ENCODE measurements at regions not wholly inside any gene's neighbourhood (a gene's known extent, or its start where the extent isn't known, plus 50 kb on each side); places are given as distances from the start of the nearest gene placed in this dataset.

DNA sequence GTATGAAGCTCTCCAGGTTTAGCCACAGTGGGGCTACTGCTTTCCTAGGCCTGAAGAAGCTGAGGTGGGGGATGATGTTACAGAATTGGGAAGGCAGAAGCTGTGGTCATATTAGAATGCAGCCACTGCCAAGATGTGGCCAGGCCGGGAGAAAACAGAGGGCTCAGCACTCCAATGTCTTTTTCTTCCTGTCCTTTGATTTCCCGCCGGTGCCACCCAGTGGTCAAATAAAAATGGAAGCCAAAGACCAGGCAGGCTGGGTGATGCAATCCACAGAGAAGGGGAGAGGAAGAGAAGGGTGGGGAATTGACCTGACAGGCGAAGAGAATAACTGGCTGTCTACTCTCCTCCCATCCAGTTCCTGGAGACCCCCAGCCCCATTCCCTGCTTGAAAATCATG, 94.9 kb upstream of the SHISA3 start:
- TF ChIP-seq CTCF (IDR thresholded peaks at IDR 0.05; ENCODE audit: insufficient read depth, low read length) (no peak), POLR2AphosphoS5 (IDR thresholded peaks at IDR 0.05; ENCODE audit: low read depth) (no peak)
- TF ChIP-seq, protein P1, sequence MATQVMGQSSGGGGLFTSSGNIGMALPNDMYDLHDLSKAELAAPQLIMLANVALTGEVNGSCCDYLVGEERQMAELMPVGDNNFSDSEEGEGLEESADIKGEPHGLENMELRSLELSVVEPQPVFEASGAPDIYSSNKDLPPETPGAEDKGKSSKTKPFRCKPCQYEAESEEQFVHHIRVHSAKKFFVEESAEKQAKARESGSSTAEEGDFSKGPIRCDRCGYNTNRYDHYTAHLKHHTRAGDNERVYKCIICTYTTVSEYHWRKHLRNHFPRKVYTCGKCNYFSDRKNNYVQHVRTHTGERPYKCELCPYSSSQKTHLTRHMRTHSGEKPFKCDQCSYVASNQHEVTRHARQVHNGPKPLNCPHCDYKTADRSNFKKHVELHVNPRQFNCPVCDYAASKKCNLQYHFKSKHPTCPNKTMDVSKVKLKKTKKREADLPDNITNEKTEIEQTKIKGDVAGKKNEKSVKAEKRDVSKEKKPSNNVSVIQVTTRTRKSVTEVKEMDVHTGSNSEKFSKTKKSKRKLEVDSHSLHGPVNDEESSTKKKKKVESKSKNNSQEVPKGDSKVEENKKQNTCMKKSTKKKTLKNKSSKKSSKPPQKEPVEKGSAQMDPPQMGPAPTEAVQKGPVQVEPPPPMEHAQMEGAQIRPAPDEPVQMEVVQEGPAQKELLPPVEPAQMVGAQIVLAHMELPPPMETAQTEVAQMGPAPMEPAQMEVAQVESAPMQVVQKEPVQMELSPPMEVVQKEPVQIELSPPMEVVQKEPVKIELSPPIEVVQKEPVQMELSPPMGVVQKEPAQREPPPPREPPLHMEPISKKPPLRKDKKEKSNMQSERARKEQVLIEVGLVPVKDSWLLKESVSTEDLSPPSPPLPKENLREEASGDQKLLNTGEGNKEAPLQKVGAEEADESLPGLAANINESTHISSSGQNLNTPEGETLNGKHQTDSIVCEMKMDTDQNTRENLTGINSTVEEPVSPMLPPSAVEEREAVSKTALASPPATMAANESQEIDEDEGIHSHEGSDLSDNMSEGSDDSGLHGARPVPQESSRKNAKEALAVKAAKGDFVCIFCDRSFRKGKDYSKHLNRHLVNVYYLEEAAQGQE (IDR thresholded peaks at IDR 0.05; ENCODE audit: insufficient replicate concordance, low read depth): no peak
